GM18517 (cell line): ENCODE measurements at regions not wholly inside any gene's neighbourhood (a gene's known extent, or its start where the extent isn't known, plus 50 kb on each side); places are given as distances from the start of the nearest gene placed in this dataset.
"Not testable (repeated sequence)": the region's sequence is repeated elsewhere in the genome, so short reads cannot be mapped to it uniquely, and the experiment has no call there.

Experiments
- ATAC-seq: cut with Tn5 transposase; IDR thresholded peaks from one replicate; pipeline ENCODE4 v1.9.1; 2021; ENCODE audit warnings: mild to moderate bottlenecking, moderate library complexity; ENCODE audit not compliant: unreplicated experiment

DNA sequence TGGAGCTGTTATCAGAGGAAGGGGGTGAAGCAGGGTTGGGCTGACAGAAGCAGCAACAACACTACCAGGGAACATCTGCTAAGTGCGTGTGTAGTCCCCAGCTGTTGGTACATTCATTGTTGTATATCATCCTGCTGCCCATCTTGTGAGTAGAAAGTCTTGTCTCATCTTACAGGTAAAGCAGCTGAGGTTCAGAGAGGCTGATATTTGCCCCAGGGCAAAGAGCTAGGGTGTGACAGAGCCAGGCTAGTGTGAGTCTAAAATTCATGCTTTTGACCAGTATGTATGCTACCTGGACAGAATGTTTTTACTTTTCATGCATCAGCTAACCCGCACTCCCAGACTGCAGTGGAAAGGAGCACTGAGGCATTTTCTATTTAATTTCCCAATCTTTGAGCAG, 221.6 kb downstream of the STK31 start:
- ATAC-seq: no peak

DNA sequence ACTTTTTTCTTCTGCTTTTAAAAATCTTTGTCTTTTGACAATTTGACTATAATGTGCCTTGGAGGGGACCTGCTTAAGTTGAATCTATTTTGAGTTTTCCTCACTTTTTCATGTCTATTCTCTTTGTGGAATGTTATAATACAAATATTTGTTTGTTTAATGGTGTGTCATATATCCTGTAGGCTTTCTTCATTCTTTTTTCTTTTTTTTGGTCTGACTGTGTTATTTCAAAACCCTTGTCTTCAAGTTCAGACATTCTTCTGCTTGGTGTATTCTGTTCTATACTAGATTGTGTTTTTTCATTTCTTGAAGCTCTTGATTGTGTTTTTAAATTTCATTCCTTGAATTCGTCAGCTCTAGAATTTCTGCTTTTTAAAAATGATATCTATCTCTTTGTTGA, 228.2 kb downstream of the STK31 start:
- no peak for ATAC-seq

DNA sequence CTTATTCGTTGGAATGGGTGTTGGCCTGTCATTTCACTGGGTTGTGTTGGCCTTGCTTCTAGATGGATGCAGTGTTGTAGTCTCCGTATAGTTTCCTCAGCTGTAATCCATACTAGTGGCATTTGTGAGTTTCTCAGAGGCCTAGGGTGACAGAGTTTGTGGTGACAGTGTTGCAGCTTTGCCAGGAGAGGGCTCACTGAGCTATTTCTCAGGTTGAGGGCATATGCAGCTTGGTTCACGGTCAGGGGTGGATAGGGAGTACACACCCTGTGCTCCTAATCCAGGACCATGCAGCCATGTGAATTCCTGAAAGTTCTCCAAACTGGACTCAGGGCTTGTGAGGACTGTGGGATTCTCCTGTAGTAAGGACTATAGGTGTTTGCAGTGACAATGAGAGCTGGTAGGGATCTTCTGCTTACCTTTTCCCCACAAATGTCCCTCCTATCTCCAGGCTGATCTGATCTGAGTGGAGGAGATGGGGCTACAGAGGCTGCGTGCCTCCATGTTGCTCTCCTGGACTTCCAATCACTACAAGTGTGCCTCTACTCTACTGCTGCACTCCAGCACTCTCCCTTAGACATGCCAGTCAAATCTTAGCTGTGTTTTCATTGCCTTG, 229.0 kb downstream of the STK31 start:
- ATAC-seq: no peak

DNA sequence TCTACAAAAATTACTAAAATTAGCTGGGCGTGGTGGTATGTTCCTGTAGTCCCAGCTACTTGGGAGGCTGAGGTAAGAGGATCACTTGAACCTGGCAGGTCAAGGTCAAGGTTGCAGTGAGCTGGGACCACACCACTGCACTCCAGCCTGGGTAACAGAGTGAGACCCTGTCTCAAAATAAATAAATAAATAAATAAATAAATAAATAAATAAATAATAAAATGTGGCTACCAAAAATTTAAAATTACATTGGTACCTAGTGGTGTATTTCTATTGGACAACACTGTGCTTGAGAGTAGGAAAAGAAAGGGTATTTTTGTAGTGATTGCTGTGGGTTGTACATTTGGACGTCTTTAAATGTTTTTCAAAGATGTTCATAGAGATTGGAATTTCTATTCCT, 229.7 kb downstream of the STK31 start:
- not testable (repeated sequence) for ATAC-seq

DNA sequence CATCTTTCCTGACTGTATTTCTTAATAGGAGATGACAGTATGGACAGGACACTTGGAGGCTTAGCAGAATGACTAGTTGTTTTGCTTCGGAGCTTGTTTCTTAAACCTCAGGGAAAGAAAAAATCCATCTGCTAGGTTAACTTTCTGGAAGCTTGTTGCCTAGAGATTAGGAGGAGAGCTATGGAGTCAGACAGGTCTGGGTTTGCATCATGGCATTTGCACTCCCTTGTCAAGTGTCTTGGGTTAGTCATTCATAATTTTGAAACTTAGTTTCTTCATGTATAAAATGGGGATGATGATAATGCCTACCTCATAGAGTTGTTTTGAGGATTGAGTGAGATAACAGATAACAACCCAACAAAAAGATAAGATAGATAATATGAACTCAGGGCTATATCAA, 231.5 kb downstream of the STK31 start:
- no peak for ATAC-seq

DNA sequence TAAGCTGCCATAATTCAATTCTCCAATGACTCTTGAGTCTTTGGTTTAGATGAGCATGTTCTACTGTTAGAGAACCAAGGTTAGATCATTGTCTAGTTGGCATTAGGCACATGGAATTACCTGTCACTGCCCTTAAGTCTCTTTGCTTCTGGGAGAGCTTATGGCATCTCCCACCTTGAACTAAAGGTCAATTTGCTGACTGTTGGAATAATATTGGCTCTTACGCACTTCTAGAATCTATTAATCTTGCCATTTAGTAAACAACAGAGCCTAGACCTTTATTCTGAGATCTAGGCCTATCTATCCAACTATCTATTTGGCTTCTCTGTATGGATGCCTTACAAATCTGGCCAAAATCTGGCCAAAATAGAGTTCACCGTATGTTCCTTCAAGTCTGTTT, 232.0 kb downstream of the STK31 start:
- no peak for ATAC-seq

DNA sequence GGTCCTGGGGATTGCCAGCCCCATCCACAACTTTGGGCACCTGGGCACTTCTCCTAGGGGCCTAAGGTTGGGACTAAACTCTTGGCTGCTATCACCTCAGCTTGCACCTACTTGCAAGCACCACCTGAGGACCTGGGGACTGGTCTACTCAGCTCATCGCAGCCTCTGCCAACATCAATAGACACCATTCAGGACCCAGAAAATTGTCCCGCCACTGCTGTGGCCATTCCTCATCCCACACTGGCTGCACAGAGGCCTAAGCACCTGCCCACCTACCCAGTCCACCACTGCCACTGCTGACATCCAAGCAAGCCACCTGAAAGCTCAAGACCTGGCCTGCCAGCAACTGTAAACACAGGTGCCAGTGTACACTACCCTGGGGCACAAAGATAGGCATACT, 234.1 kb downstream of the STK31 start:
- no peak for ATAC-seq

DNA sequence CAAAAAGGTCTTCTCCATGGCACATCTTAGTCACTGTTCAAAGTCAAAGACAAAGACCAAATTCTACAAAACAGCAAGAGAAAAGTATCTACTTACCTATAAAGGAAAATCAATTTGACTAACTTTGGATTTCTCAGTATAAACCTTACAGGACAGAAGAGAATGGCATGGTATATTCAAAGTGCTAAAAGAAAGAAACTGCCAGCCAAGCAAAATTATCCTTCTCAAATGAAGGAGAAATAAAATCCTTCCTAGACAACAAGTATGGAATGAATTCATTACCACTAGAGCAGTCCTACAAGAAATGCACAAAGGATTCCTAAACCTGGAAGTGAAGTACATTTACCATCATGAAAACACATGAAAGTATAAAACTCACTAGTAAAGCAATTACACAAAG, 235.5 kb downstream of the STK31 start:
- no peak for ATAC-seq

DNA sequence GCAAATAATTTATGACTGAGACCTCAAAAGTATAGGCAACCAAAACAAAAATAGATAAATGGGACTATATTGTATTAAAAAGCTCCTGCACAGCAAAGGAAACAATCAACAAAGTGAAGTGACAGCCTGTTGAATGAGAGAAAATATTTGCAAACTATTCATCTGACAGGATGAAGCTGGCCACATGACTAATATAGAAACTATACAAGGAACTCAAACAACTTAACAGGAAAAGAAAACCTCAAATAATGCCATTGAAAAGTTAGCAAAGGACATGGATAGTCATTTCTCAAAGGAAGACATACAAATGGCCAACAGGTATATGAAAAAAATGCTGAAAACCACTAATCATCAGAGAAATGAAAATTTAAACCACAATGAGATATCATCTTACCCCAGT, 245.1 kb downstream of the STK31 start:
- ATAC-seq: no peak

DNA sequence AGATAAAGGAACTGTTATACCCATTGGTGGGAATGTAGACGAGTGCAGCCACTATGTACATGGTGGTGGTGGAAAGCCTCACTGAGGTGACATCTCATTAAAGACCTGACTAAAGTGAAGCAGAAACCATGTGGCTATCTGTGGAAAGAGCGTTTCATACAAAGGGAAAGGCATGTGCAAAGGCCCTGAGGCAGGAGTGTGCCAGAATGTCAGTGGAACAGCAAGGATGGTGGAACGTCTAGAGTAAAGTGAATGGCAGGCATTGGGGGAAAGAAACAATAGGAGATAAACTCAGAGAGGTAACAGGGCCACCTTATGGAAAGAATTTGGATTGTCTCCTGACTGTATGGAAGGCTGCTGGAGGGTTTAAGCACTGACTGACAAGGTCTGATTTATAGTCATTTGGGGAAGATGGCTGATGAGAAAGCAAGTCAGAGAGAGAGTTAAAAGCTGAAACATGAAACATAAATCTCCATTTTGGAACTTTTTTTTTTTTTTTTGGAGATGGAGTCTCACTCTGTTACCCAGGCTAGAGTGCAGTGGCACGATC, 245.7 kb downstream of the STK31 start:
- ATAC-seq: no peak

DNA sequence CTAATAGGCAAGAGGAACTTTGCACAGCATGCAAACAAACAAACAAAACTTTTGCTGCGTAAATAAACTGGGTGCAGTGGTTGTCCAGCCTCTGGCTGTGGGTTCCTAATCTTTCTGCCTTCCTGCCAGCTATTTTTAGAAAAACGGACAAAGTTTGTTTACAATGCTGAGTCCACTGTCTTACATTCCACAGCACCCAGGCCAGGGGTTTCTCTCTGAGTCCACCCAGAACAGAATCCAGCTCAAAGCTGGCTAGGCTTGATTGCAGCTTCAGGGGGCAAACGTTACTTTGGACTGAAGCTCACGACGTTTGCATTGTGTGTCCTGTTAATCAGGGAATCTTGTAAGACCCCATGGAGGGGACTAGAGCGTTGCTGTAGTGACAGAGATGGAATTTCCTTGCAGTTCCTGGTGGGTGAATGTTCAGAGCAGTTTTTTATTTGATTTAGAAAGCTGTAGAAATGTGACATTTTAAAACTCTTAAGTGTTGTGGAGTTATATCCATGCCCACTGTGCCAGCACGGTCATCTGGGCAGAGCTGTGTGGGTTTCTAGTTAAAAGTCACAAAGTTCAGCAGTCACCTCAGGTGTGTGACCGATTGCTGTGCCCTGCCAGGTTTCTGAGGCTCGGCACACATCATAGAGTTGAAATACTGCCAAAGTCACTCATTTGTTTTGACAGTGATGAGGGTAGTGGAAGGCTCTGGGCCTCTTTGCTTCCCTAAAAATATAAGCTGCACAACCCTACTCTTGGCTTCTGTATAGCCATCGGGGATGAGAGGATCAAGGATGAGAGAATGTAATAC, 247.0 kb downstream of the STK31 start:
- ATAC-seq: no peak

DNA sequence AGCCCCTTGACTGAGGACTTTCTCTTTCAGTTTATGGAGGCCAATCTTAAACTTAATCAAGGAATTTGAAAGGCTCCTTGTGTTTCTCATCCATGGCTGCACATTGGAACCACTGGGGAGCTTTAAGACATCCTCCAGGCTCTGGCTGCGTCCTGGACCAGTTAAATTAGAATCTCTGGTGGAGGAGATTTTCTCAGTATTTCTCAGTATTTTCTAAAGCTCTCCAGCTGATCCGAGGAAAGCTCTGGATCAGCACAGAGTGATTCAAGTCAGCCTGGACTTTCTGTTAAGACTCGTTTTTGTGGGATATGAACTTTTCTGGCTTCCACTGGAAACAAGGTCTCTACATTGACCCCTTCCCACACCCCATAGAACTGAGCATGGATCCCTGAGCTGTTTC, 249.8 kb downstream of the STK31 start:
- ATAC-seq: no peak

DNA sequence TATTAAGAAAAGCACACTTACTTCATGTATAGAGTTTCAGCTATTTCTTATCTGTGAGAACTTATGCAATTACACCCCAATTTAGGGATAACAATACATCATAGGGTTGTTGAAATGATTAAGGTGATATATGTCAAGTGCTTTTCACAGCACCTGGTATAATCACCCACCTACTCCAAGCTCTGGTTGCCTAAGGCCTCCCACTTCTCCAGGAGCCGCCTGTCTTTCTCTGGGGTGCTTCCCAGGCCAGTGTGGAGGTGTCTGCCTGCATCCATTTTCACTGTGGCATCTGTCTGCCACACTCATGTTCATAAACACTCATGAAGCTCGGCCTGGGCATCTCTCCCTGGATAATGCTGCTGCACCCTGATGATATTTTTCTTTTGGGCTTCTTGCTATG, 250.3 kb downstream of the STK31 start:
- ATAC-seq: no peak

DNA sequence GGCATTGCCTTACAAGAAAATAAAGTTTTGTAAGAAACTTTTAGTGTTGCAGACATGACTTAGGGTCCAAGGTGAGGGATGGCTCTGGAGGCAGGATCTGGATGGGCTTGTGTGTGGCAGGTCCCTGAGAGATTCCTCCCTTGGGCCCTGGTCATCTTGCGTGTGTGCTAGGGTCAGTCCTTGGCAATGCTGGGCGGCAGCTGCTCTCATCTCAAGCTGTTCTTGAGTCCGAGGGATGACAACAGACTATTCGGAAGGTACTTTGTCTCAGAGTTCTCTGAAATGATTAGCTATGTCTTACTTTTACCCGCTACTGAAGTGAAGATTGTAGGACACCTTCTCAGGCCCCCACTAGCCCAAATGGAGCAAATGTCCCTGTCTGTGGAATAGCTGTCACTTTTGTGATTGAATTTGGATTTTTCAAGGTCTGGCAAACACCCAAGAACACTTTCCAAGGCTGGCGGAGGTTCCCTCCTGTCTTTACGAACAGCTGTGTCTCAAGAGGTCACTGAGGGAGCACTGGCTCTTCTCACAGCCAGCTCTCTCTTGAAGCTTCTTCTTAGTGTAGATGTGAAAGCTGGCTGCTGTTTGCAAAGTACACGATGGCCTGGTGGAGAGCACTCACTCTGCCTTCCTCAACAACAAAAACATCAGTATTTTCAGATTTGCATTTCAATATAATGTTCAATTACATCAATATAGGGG, 253.6 kb downstream of the STK31 start:
- ATAC-seq: no peak

DNA sequence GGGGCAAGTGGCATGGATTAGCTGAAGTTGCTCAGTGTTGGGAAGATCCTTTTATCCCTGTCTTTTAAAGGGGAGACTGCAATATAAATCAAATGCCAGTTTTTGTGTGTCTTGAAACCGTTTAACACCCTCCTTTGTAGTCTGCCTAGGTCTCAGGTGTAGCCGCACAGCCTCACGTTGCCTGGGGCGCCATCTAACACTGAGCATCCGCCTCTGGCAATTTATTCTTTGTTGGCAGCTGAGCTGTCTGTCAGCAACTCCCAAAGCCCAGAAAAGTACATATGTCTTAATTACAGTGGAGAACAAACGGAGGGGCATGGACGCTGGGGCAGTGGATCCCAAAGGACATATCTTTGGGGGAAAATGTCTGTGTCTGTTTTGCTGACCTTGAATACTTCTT, 254.7 kb downstream of the STK31 start:
- ATAC-seq: no peak

DNA sequence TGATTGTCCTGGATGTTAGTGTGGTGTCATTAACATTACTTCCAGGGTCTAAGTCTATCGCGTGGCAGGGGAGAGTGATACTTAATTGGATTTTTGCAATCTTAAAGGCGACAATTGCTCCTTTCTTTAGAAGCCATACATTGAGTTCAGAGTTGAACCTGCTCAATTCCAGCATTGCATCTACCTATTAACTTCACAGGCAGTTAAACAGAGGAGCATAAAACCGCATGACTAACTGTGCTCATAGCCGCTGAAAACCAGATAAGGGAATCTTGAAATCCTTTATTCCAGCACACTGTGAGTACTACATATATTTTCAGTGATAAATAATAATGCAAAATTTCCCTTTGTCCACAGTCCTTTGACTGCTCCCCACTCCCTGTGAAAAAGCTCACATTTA, 255.3 kb downstream of the STK31 start:
- no peak for ATAC-seq

DNA sequence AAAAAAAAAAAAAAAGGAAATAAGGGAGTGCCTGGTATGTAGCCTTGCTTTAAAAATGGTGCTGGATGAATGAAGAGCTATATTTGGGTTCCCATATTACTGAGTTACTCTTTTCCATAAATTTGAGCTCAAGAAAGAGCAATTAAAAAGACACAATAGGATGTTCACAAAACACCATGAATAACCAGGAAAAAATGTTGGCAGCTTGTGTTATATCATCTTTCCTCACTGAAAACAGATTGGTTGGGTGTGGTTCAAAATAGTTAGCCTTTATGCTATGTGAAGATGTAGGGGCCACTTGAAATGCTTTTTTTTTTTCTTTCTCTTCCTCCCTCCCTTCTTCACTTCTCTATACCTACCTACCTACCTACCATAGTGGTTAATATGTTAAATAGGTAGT, 256.9 kb downstream of the STK31 start:
- no peak for ATAC-seq

DNA sequence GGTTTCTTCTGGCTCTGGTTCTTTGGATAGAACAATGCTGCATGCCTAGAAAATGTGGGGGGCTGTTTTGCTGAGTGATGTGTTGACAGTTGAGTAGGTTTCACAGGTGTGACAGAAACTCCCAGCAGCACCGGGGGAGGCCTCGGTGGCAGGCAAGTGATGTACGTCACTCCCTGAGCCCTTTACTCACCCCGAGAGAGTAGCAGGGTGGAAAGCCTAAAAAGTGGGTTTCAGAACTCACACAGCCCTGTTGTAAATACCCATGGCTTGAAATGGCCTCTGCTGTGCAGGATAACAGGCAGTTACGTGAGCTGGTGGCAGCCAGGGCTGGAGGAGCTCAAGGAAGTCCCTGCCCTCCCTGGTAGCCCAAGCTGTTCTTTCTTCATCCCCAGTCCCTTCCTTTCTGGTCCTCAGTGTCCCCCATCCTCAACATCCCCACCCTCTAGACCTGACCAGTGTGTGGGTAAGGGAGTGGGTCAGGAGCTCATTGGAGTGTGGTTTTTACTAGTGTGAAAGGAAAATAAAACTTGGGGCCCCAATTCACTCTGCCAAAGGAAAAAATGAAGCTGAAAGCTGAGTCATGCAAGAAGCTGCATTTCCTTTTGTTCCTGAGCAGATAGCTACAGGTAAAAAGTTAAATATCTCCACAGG, 258.1 kb downstream of the STK31 start:
- ATAC-seq: no peak

DNA sequence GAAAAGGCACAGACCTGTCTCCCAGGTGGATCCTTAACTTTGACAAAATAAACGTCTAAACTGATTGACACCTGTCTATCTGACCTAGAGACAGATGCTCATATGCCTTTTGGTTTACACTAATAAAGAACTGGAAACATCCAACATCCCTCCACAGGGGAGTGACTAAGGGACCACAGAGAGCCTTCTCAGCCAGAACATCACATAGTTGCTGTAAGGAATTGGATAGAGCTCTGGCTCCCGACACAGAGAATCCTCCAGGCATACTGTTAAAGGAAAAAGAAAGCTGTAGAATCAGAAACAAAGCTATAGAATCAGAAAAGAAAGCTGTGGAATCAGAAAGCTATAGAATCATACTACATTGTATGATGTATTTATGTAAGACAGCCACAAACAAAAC, 258.8 kb downstream of the STK31 start:
- ATAC-seq: no peak

DNA sequence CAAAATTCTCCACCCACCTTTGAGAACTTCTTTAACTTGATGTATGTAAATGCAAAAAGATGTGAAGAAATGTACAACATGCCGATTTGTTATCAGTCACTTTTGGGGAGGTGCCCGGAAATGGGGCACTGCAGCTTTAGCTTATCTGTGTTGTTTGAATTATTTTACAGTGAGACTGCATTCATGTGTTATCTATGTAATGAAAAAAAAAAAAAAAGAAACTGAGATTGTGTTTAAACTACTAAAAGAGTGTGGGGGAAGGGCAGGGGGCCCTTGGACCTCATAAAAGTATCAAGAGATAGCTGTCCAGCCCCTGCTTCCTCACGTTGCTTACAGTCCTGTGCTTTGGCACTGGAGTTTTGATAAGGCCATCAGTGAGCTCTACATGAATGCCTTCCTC, 259.4 kb downstream of the STK31 start:
- ATAC-seq: no peak

DNA sequence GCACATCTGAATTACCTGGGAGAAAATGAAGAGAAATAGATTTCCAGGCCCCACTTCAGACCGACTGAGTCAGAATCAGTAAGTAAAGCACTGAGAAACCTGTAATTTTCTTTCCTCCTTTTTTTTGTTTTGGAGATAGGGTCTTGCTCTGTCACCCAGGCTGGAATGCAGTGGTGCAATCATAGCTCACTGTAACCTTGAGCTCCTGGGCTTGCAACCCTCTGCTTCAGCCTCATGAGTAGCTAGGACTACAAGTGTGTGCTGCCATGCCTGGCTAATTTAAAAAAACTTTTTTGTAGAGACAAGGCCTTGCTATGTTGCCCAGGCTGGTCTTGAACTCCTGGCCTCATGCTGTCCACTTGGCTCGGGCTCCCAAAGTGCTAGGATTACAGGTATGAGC, 260.2 kb downstream of the STK31 start:
- no peak for ATAC-seq
